Mucosa of rectum (tissue), 2 donors: ENCODE measurements at regions not wholly inside any gene's neighbourhood (a gene's known extent, or its start where the extent isn't known, plus 50 kb on each side); places are given as distances from the start of the nearest gene placed in this dataset.
A peak's percentile ranks its signal among the peaks of the same experiment; 100 is the strongest.

Source experiments
- H3K27ac ChIP-seq, 2 donors: one replicate each; pipeline ENCODE4 v1.7.0; 2013; ENCODE audit warnings: inconsistent platforms in 2 of 2, low read depth in 2 of 2, low read length in 2 of 2
- H3K27me3 ChIP-seq, 2 donors: one replicate each; pipeline ENCODE4 v1.7.0; 2013; ENCODE audit warnings: low read length in 2 of 2; ENCODE audit not compliant: control insufficient read depth in 2 of 2, insufficient read depth in 2 of 2
- H3K36me3 ChIP-seq, 2 donors: one replicate each; pipeline ENCODE4 v1.7.0; 2013; ENCODE audit warnings: low read length in 2 of 2; ENCODE audit not compliant: control insufficient read depth in 2 of 2, insufficient read depth in 2 of 2
- H3K4me1 ChIP-seq, 2 donors: one replicate each; pipeline ENCODE4 v1.7.0; 2013; ENCODE audit warnings: low read length in 2 of 2, mild to moderate bottlenecking in 1 of 2; ENCODE audit not compliant: control insufficient read depth in 2 of 2, insufficient read depth in 2 of 2
- H3K4me3 ChIP-seq, 2 donors: one replicate each; pipeline ENCODE4 v1.7.0; 2013; ENCODE audit warnings: low read length in 2 of 2
- H3K9ac ChIP-seq, 2 donors: one replicate each; pipeline ENCODE4 v1.7.0; 2013; ENCODE audit warnings: low read length in 2 of 2, low read depth in 1 of 2, mild to moderate bottlenecking in 1 of 2
- H3K9me3 ChIP-seq, 2 donors: one replicate each; pipeline ENCODE4 v1.7.0; 2013; ENCODE audit warnings: low read length in 2 of 2; ENCODE audit not compliant: control insufficient read depth in 2 of 2
- donor health status: healthy.
- donor health status: Normal muscosa, but diverticular disease.

DNA sequence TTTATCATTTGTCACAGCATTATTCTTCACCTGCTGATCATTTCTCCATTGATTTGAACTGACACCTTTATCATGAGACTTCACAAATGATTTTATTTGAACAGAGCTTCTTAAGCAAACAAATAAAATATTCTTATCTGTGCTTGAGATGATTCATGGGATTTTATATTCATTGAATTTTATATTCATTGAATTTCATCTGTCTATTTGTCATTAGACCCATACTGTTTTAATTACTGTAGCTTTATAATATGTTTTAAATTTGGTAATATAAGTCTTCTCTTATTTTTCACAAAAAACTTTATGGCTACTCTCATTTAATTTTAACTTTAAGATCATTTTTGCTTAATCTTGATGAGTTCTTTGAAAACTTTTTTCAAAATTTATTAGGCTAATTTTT is 777.4 kb upstream of the TBX3 start:
- Histone ChIP-seq H3K4me1 (peaks cover 0 to 3% of the 10 kb centered on the region in 2 donors), H3K4me3 (no peak overlapping the region), H3K36me3 (no peaks in the 10 kb centered on the region), H3K27me3 (no peaks in the 10 kb centered on the region), H3K27ac (no peak overlapping the region), H3K9ac (no peak overlapping the region), H3K9me3 (no peaks in the 10 kb centered on the region)

DNA sequence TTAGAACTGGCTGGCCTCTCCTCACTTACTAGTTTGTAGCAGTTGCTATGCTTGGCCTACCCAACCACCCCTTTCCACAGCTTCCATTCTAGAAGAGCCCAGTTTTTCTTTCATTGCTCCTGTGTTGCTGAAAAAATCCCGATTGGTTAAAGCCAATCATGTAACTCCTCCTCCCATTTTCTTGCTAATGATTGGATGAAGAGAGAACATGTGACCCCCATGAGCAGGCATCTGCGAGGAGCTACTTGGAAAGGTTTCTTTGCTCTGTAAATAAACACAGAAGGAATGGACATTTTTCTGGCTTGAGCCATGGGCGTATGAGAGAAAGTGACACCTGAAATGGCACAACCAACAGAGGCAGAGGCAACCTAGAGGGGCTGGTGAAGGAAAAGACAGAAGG is 773.8 kb upstream of the TBX3 start:
- H3K4me1 ChIP-seq: no peaks in the 10 kb centered on the region
- no peak overlapping the region for H3K27ac ChIP-seq
- no peak overlapping the region for H3K4me3 ChIP-seq
- H3K27me3 ChIP-seq: no peaks in the 10 kb centered on the region
- H3K9ac ChIP-seq: no peak overlapping the region
- H3K36me3 ChIP-seq: no peaks in the 10 kb centered on the region
- H3K9me3 ChIP-seq: no peaks in the 10 kb centered on the region

- Histone ChIP-seq H3K9ac (no peak overlapping the region), H3K9me3 (no peaks in the 10 kb centered on the region), H3K27me3 (peaks cover 0 to 2% of the 10 kb centered on the region in 2 donors), H3K36me3 (no peaks in the 10 kb centered on the region), H3K4me3 (no peak overlapping the region), H3K4me1 (peaks cover 0 to 4% of the 10 kb centered on the region in 2 donors), H3K27ac (no peak overlapping the region)
Observed at GRCh38 chr12:115456946-115457689, 773.1 kb upstream of the TBX3 start.

- Histone ChIP-seq H3K4me3 (no peak overlapping the region), H3K27ac (no peak overlapping the region), H3K27me3 (peaks cover 0 to 3% of the 10 kb centered on the region in 2 donors), H3K9me3 (no peaks in the 10 kb centered on the region), H3K4me1 (peaks cover 0 to 7% of the 10 kb centered on the region in 2 donors), H3K9ac (no peak overlapping the region), H3K36me3 (no peaks in the 10 kb centered on the region)
Observed at GRCh38 chr12:115455268-115455681, 771.3 kb upstream of the TBX3 start.

GRCh38 chr12:115452751-115453281 is 768.8 kb upstream of the TBX3 start:
- peaks cover 0 to 3% of the 10 kb centered on the region in 2 donors for H3K27me3 ChIP-seq
- no peak overlapping the region for H3K9ac ChIP-seq
- H3K36me3 ChIP-seq: no peaks in the 10 kb centered on the region
- H3K27ac ChIP-seq: no peak overlapping the region
- H3K4me1 ChIP-seq: peaks cover 0 to 7% of the 10 kb centered on the region in 2 donors
- H3K4me3 ChIP-seq: no peak overlapping the region
- H3K9me3 ChIP-seq: no peaks in the 10 kb centered on the region

DNA sequence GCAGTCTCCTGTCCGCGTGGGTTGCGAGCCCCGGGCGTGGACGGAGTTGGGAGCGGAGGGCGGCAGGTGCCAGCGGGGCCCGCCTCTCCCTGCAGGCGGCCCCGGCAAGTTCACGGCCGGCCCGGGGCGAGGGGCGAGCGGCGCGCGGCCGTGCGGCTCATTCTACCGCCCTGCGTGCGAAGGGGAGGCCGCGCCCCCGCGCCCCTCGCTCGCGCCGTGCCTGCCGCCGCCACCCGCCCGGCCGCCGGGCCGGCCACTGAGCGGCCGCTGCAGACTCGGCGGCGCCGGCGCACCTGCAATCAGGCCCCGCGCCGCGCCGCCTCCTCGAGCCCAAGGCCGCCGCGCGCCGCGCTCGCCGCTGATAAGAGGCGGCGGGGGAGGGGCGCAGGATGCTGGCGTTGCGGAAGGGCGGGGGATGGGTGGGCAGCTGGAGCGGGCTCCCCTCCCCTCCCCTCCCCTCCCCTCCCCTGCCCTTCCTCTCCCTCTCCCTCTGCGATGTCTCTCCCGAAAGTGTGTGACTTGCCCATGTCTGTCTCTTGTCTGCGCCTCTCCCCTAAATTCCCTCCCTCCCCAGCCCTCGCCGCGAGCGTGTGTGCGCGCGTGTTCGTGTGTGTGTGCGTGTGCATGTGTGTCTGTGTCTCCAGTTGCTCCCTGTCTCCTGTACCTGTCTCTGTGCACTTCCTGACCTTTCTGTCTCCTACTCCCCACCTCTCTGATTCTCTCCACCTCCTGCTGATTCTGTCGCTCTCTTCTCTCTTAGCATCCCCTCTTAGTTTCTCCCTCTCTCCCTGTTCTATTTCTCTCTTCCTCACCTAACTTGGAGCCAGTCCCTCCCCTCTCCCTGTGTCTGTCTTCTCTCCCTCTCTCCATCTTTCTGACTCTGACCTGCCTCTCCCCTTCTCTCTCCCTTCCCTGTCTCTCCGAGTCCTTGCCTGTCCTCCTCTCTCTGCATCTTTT is 768.1 kb upstream of the TBX3 start:
- Histone ChIP-seq H3K27ac (no peak overlapping the region), H3K36me3 (no peaks in the 10 kb centered on the region), H3K4me3 (peak overlapping the region; percentile 33 to 38), H3K9ac (no peak overlapping the region), H3K9me3 (no peaks in the 10 kb centered on the region), H3K4me1 (peaks cover 0 to 7% of the 10 kb centered on the region in 2 donors), H3K27me3 (peaks cover 0 to 3% of the 10 kb centered on the region in 2 donors)

- Histone ChIP-seq H3K4me3 (peak overlapping the region in 1 of 2 donors; percentile 27), H3K9ac (no peak overlapping the region), H3K36me3 (no peaks in the 10 kb centered on the region)
Observed at GRCh38 chr12:115451151-115451779, 767.3 kb upstream of the TBX3 start.

GRCh38 chr12:115450710-115451109 is 766.7 kb upstream of the TBX3 start:
- no peak overlapping the region for H3K9ac ChIP-seq
- H3K9me3 ChIP-seq: no peaks in the 10 kb centered on the region
- H3K27ac ChIP-seq: no peak overlapping the region
- H3K4me3 ChIP-seq: no peak overlapping the region
- H3K4me1 ChIP-seq: peaks cover 0 to 7% of the 10 kb centered on the region in 2 donors
- H3K36me3 ChIP-seq: no peaks in the 10 kb centered on the region
- H3K27me3 ChIP-seq: peaks cover 0 to 3% of the 10 kb centered on the region in 2 donors

More at GRCh38 chr12:115451151-115451779, 767.3 kb upstream of the TBX3 start:
- H3K9me3 ChIP-seq: no peaks in the 10 kb centered on the region
- H3K4me1 ChIP-seq: peaks cover 0 to 7% of the 10 kb centered on the region in 2 donors
- H3K27ac ChIP-seq: no peak overlapping the region
- peaks cover 0 to 3% of the 10 kb centered on the region in 2 donors for H3K27me3 ChIP-seq

DNA sequence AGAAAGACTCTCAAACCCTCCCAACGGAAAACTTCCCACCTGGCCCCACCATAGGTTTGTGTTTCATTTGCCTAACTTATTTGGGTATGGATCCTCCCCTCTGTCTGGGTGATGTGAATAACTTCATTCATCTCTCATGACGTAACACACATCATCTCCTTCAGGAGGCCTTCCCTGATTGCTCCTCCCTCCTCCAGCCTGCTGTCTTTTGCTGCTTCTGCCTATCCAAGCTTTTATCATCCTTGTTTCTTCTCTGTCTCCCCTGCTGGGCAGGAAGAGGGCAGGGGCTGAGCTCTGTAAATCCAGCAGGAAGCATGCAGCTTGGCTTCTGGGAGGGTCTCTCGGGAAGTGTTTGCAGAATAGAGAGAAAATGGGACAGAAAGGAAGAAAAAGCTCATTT is 766.0 kb upstream of the TBX3 start:
- peaks cover 0 to 3% of the 10 kb centered on the region in 2 donors for H3K27me3 ChIP-seq
- H3K4me3 ChIP-seq: no peak overlapping the region
- peaks cover 0 to 7% of the 10 kb centered on the region in 2 donors for H3K4me1 ChIP-seq
- H3K27ac ChIP-seq: no peak overlapping the region
- no peaks in the 10 kb centered on the region for H3K9me3 ChIP-seq
- H3K36me3 ChIP-seq: no peaks in the 10 kb centered on the region
- no peak overlapping the region for H3K9ac ChIP-seq
